ENCODE measurements at regions not wholly inside any gene's neighbourhood (a gene's known extent, or its start where the extent isn't known, plus 50 kb on each side); places are given as distances from the start of the nearest gene placed in this dataset.

DNA sequence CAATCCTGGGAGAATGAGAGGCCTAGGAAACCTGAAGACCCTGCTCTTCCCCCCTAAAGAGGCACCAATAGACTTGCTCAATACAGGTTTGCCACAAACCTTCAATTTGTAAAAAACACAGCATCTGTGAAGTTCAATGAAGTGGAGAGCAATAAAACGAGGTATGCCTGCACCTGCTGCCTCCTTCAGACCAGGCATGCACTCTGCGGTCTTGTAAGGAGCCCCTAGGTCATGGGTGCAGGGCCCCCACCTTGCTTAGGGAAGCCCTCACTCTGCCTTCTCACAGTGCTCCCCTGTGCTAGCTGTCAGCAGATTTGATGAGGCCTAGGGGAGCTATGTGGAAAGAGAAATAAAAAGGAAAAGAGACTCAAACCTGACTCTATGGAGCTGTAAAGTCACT is 72.1 kb upstream of the GALNT10 start:
- H3K9me3 ChIP-seq, result no peaks in the 10 kb centered on the region
- H3K36me3 ChIP-seq, result no peaks in the 10 kb centered on the region
- H3K27me3 ChIP-seq, result no peaks in the 10 kb centered on the region
- DNase-seq, result no peak
- no peaks in the 10 kb centered on the region for H3K4me1 ChIP-seq
- peak in 1 of 2 donors; percentile 15 for ATAC-seq (ENCODE audit: low FRiP score in 2 of 2)
- WGBS, 2 donors, result 77 to 86% methylated on average over 2 of the region's 2 CpGs
- no peak for TF ChIP-seq POLR2AphosphoS5 (IDR thresholded peaks at IDR 0.05)
- TF ChIP-seq, protein P1, sequence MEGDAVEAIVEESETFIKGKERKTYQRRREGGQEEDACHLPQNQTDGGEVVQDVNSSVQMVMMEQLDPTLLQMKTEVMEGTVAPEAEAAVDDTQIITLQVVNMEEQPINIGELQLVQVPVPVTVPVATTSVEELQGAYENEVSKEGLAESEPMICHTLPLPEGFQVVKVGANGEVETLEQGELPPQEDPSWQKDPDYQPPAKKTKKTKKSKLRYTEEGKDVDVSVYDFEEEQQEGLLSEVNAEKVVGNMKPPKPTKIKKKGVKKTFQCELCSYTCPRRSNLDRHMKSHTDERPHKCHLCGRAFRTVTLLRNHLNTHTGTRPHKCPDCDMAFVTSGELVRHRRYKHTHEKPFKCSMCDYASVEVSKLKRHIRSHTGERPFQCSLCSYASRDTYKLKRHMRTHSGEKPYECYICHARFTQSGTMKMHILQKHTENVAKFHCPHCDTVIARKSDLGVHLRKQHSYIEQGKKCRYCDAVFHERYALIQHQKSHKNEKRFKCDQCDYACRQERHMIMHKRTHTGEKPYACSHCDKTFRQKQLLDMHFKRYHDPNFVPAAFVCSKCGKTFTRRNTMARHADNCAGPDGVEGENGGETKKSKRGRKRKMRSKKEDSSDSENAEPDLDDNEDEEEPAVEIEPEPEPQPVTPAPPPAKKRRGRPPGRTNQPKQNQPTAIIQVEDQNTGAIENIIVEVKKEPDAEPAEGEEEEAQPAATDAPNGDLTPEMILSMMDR (IDR thresholded peaks at IDR 0.05), result no peak
- TF ChIP-seq POLR2A (IDR thresholded peaks at IDR 0.05), result no peak
- no peak for TF ChIP-seq EP300 (IDR thresholded peaks at IDR 0.05)
- H3K4me3 ChIP-seq, result no peak overlapping the region
- H3K27ac ChIP-seq, result no peak overlapping the region

DNA sequence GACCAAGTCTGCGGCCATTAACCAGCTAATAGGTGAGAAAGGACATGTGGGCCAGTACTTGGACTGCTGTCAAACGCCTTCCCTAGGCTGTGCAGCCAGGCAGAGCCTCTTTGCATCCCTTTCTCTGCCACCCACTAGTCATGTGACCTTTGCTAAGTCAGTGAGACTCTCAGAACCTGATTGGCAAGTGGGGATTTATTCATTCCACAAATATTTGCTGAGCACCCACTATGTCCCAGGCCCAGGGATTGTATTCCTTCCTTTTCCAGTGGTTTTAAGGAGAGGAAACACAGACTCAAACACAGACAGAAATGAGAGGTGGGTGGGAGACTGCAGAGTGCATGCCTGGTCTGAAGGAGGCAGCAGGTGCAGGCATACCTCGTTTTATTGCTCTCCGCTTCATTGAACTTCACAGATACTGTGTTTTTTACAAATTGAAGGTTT is 71.6 kb upstream of the GALNT10 start:
- Histone ChIP-seq H3K27me3 (no peaks in the 10 kb centered on the region), H3K27ac (no peak overlapping the region), H3K4me3 (no peak overlapping the region), H3K36me3 (no peaks in the 10 kb centered on the region), H3K9me3 (no peaks in the 10 kb centered on the region), H3K4me1 (no peaks in the 10 kb centered on the region)
- no peak for TF ChIP-seq POLR2A (IDR thresholded peaks at IDR 0.05)
- no peak for TF ChIP-seq EP300 (IDR thresholded peaks at IDR 0.05)
- TF ChIP-seq POLR2AphosphoS5 (IDR thresholded peaks at IDR 0.05), result no peak
- TF ChIP-seq, protein P1 (IDR thresholded peaks at IDR 0.05), result no peak
- no peak for DNase-seq
- WGBS, 2 donors, result 60 to 74% methylated on average over 3 to 4 of the region's 4 CpGs
- peak in 1 of 2 donors; percentile 39 for ATAC-seq (ENCODE audit: low FRiP score in 2 of 2)

DNA sequence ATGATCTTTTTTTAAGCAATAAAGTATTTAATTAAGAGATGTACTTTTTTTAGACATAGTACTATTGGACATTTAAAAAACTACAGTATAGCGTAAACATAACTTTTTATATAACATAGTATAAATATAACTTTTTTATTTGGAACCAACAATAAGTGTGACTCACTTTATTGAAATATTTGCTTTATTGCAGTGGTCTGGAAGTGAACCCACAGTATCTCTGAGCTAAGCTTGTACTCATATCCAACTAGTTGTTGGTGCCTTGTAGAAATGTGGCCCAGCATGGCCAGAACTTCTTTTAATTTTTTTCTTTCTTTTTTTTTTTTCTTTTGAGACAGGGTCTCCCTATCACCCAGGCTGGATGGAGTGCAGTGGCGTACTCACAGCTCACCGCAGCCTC is 61.5 kb upstream of the GALNT10 start:
- TF ChIP-seq EP300 (IDR thresholded peaks at IDR 0.05), result no peak
- no peak for TF ChIP-seq POLR2AphosphoS5 (IDR thresholded peaks at IDR 0.05)
- no peak for TF ChIP-seq POLR2A (IDR thresholded peaks at IDR 0.05)
- TF ChIP-seq, protein P1 (IDR thresholded peaks at IDR 0.05), result no peak
- no peak overlapping the region for H3K27ac ChIP-seq
- ATAC-seq (ENCODE audit: low FRiP score in 2 of 2) (no peak), DNase-seq (no peak)
- H3K27me3 ChIP-seq, result no peaks in the 10 kb centered on the region
- no peaks in the 10 kb centered on the region for H3K4me1 ChIP-seq
- H3K36me3 ChIP-seq, result no peaks in the 10 kb centered on the region
- WGBS, 2 donors, result 99% methylated on average over 3 of the region's 3 CpGs
- no peak overlapping the region for H3K4me3 ChIP-seq
- H3K9me3 ChIP-seq, result no peaks in the 10 kb centered on the region

DNA sequence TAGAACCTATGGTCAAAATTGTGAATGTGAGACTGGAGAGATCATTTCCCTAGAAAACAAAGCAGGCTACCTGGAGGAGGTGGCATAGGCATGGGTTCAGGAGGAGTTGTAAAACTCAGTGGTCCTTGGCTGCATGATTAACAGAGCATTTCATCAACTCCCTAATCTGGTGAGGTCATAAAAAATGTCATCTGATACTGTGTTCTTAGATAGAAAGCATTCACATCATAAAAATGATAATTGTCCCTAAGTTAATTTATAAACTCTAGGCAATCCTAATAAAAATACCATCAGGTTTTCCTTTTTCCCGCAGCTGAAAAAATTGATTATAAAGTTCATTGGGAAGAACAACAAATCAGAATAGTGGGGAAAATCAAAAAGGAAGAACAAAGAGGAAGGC is 60.6 kb upstream of the GALNT10 start:
- TF ChIP-seq, protein P1 (IDR thresholded peaks at IDR 0.05), result no peak
- TF ChIP-seq POLR2AphosphoS5 (IDR thresholded peaks at IDR 0.05) (no peak), POLR2A (IDR thresholded peaks at IDR 0.05) (no peak), EP300 (IDR thresholded peaks at IDR 0.05) (no peak)
- no peaks in the 10 kb centered on the region for H3K27me3 ChIP-seq

DNA sequence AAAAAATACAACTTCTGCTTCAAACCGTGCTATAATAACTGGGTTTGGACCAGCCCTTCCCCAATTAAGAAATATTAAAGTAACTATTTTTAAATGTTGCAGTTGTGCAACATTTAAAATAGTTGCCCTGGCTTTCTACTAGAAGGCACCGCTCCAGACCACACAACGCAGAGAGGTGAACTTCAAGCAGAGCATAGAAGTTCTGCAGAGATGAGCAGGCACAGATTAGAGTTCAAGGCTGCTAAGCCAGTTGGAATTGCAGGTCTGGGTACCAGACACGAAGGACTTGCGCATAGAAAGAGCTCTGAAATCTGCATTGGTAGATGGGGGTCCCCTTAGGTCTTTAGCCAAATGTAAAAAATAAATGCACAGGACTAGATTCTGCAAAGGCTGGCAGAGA is 58.7 kb upstream of the GALNT10 start:
- Histone ChIP-seq H3K36me3 (no peaks in the 10 kb centered on the region), H3K4me1 (no peaks in the 10 kb centered on the region)

More for the DNA sequence above, 60.6 kb upstream of the GALNT10 start:
- ATAC-seq (ENCODE audit: low FRiP score in 2 of 2) (no peak), DNase-seq (no peak)
- WGBS, 2 donors, result 93 to 98% methylated on average over 1 of the region's 1 CpG
- Histone ChIP-seq H3K27ac (no peak overlapping the region), H3K9me3 (no peaks in the 10 kb centered on the region), H3K4me1 (no peaks in the 10 kb centered on the region), H3K4me3 (no peak overlapping the region), H3K36me3 (no peaks in the 10 kb centered on the region)

More for the DNA sequence above, 58.7 kb upstream of the GALNT10 start:
- Histone ChIP-seq H3K27me3 (no peaks in the 10 kb centered on the region), H3K27ac (no peak overlapping the region), H3K9me3 (no peaks in the 10 kb centered on the region), H3K4me3 (no peak overlapping the region)
- WGBS, 2 donors, result 74 to 79% methylated on average over 5 of the region's 5 CpGs
- no peak for ATAC-seq (ENCODE audit: low FRiP score in 2 of 2)
- DNase-seq, result no peak
- TF ChIP-seq, protein P1 (IDR thresholded peaks at IDR 0.05), result no peak
- TF ChIP-seq POLR2A (IDR thresholded peaks at IDR 0.05) (no peak), EP300 (IDR thresholded peaks at IDR 0.05) (no peak), POLR2AphosphoS5 (IDR thresholded peaks at IDR 0.05) (no peak)
